ENCODE measurements at regions not wholly inside any gene's neighbourhood (a gene's known extent, or its start where the extent isn't known, plus 50 kb on each side); places are given as distances from the start of the nearest gene placed in this dataset.

GRCh38 chr4:12956026-12956425 is 528.1 kb downstream of the RAB28 start:
- TF ChIP-seq CTCF (IDR thresholded peaks at IDR 0.05): no peak
- TF ChIP-seq POLR2A (IDR thresholded peaks at IDR 0.05): no peak

All from heart left ventricle (tissue), 13 donors.